Neural cell (in vitro differentiated cells): ENCODE measurements at regions not wholly inside any gene's neighbourhood (a gene's known extent, or its start where the extent isn't known, plus 50 kb on each side); places are given as distances from the start of the nearest gene placed in this dataset.
A peak's percentile ranks its signal among the peaks of the same experiment; 100 is the strongest.

ENCODE experiments used
- H2AFZ ChIP-seq: fragments of 200-600, 300-800 bp; sonication (generic), shearing (Covaris generic); 2 replicates; pipeline ENCODE4 v1.6.0; 2014; ENCODE audit warnings: low read depth, mild to moderate bottlenecking, antibody characterized with exemption, low read length, moderate library complexity
- H3F3A ChIP-seq: fragments of 200-600 bp; shearing (Covaris generic); 2 replicates; pipeline ENCODE4 v1.6.1; 2016; ENCODE audit warnings: mild to moderate bottlenecking, moderate library complexity, mixed read lengths, antibody characterized with exemption, low read length; ENCODE audit not compliant: insufficient read depth, poor library complexity, severe bottlenecking
- H3K27ac ChIP-seq: fragments of 200-600, 300-800 bp; sonication (generic), shearing (Covaris generic); 2 replicates; pipeline ENCODE4 v1.5.1; 2014; ENCODE audit warnings: mild to moderate bottlenecking, low read length, moderate library complexity
- H3K27me3 ChIP-seq: fragments of 300-800, 200-600 bp; sonication (generic), shearing (Covaris generic); 2 replicates; pipeline ENCODE4 v1.6.0; 2014; ENCODE audit warnings: mild to moderate bottlenecking, low read depth, low read length, moderate library complexity; ENCODE audit not compliant: insufficient read depth
- H3K36me3 ChIP-seq: fragments of 300-800, 200-600 bp; sonication (generic), shearing (Covaris generic); 2 replicates; pipeline ENCODE4 v1.5.1; 2014; ENCODE audit warnings: mild to moderate bottlenecking, antibody characterized with exemption, low read length, moderate library complexity; ENCODE audit not compliant: insufficient read depth
- H3K4me2 ChIP-seq: fragments of 300-800, 200-600 bp; sonication (generic), shearing (Covaris generic); 2 replicates; pipeline ENCODE4 v1.6.0; 2014; ENCODE audit warnings: mild to moderate bottlenecking, low read length
- H3K4me3 ChIP-seq: fragments of 300-800, 200-600 bp; sonication (generic), shearing (Covaris generic); 2 replicates; pipeline ENCODE4 v1.5.1; 2014; ENCODE audit warnings: mild to moderate bottlenecking, low read length, moderate library complexity
- H3K79me2 ChIP-seq: fragments of 200-600 bp; shearing (Covaris generic); replicated peaks from 2 replicates; pipeline ENCODE4 v1.6.0; 2014; ENCODE audit warnings: mild to moderate bottlenecking, low read length, moderate library complexity; ENCODE audit not compliant: insufficient read depth
- H3K9ac ChIP-seq: fragments of 300-800, 200-600 bp; sonication (generic), shearing (Covaris generic); 2 replicates; pipeline ENCODE4 v1.6.1; 2016; ENCODE audit warnings: mild to moderate bottlenecking, low read length, mixed read lengths
- H3K9me2 ChIP-seq: fragments of 200-600 bp; shearing (Covaris generic); 2 replicates; pipeline ENCODE4 v1.6.1; 2016; ENCODE audit warnings: mild to moderate bottlenecking, low read length, mixed read lengths; ENCODE audit not compliant: insufficient read depth
- H3K9me3 ChIP-seq: fragments of 200-600, 300-800 bp; sonication (generic), shearing (Covaris generic); 2 replicates; pipeline ENCODE4 v1.6.1; 2016; ENCODE audit warnings: mild to moderate bottlenecking, mixed run types, low read length, moderate library complexity, mixed read lengths
- H4K20me1 ChIP-seq: fragments of 200-600 bp; shearing (Covaris generic); 2 replicates; pipeline ENCODE4 v1.6.1; 2016; ENCODE audit warnings: mild to moderate bottlenecking, mixed run types; ENCODE audit not compliant: insufficient read depth
- EP300 ChIP-seq: fragments of 450-650 bp; conservative IDR thresholded peaks from 2 replicates; pipeline ENCODE4 v1.6.1; 2014; ENCODE audit warnings: antibody characterized with exemption, mild to moderate bottlenecking, moderate library complexity; ENCODE audit not compliant: poor library complexity, severe bottlenecking
- EZH2 ChIP-seq: fragments of 200-600, 300-800 bp; shearing (Covaris generic), sonication (generic); IDR thresholded peaks from 2 replicates; pipeline ENCODE4 v1.6.1; 2014; ENCODE audit warnings: antibody characterized with exemption, low read length, borderline replicate concordance, mild to moderate bottlenecking; ENCODE audit not compliant: insufficient read depth, poor library complexity, severe bottlenecking
- MXI1 ChIP-seq: fragments of 450-650 bp; conservative IDR thresholded peaks from 2 replicates; pipeline ENCODE4 v1.6.1; 2014; ENCODE audit warnings: antibody characterized with exemption, mild to moderate bottlenecking; ENCODE audit not compliant: poor library complexity, severe bottlenecking
- POLR2AphosphoS5 ChIP-seq: IDR thresholded peaks from 2 replicates; pipeline ENCODE4 v1.6.1; 2012
- RAD21 ChIP-seq: fragments of 450-650 bp; conservative IDR thresholded peaks from 2 replicates; pipeline ENCODE4 v1.6.1; 2014; ENCODE audit warnings: antibody characterized with exemption, mild to moderate bottlenecking, moderate library complexity
- SMC3 ChIP-seq: fragments of 450-650 bp; conservative IDR thresholded peaks from 2 replicates; pipeline ENCODE4 v1.6.1; 2014; ENCODE audit warnings: antibody characterized with exemption, mild to moderate bottlenecking, moderate library complexity; ENCODE audit not compliant: poor library complexity
- TAF1 ChIP-seq: IDR thresholded peaks from 2 replicates; pipeline ENCODE4 v1.6.1; 2012; ENCODE audit warnings: low read depth
- TF ChIP-seq, protein P1 (sequence below): fragments of 450-650 bp; IDR thresholded peaks from 2 replicates; pipeline ENCODE4 v1.5.1; 2014; ENCODE audit warnings: antibody characterized with exemption, mild to moderate bottlenecking, moderate library complexity; ENCODE audit not compliant: poor library complexity, severe bottlenecking
- TF ChIP-seq, protein P2 (sequence below): IDR thresholded peaks from 2 replicates; pipeline ENCODE4 v1.6.1; 2012; ENCODE audit warnings: borderline replicate concordance

DNA sequence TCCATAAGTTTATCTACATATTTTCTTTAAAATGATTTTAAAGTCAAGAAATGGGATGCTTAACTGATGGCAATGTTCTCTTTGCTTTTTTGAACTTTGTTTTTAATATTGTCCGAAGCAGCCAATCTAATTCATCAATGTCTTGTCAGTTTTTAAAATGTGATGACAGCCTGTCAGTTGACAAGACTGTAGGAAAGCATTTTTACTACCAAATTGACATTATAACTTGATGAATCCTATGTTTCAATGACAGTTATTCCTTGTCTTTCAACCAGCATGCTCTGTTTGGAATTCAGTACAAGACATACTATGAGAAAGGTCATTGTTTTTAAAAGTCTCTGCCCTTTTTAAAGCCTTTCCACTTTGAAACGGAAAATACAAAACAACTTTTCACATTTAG lies 1073.2 kb downstream of the TMTC2 start:
- Histone ChIP-seq H3K36me3 (no peaks in the 10 kb centered on the region), H3K9me2 (no peaks in the 10 kb centered on the region), H4K20me1 (no peaks in the 10 kb centered on the region), H3K79me2 (no peaks in the 10 kb centered on the region), H3K4me2 (peak overlapping the region; percentile 38), H3K9me3 (no peaks in the 10 kb centered on the region), H3F3A (no peaks in the 10 kb centered on the region), H3K27ac (no peak overlapping the region), H3K4me3 (no peak overlapping the region), H2AFZ (no peak overlapping the region), H3K9ac (no peak overlapping the region), H3K27me3 (no peaks in the 10 kb centered on the region)
- TF ChIP-seq POLR2AphosphoS5 (peak; percentile 88), SMC3 (no peak), MXI1 (no peak), TAF1 (no peak), EP300 (peak; percentile 99), EZH2 (no peak), RAD21 (no peak)
- TF ChIP-seq, protein P1, sequence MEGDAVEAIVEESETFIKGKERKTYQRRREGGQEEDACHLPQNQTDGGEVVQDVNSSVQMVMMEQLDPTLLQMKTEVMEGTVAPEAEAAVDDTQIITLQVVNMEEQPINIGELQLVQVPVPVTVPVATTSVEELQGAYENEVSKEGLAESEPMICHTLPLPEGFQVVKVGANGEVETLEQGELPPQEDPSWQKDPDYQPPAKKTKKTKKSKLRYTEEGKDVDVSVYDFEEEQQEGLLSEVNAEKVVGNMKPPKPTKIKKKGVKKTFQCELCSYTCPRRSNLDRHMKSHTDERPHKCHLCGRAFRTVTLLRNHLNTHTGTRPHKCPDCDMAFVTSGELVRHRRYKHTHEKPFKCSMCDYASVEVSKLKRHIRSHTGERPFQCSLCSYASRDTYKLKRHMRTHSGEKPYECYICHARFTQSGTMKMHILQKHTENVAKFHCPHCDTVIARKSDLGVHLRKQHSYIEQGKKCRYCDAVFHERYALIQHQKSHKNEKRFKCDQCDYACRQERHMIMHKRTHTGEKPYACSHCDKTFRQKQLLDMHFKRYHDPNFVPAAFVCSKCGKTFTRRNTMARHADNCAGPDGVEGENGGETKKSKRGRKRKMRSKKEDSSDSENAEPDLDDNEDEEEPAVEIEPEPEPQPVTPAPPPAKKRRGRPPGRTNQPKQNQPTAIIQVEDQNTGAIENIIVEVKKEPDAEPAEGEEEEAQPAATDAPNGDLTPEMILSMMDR, result no peak
- TF ChIP-seq, protein P2, sequence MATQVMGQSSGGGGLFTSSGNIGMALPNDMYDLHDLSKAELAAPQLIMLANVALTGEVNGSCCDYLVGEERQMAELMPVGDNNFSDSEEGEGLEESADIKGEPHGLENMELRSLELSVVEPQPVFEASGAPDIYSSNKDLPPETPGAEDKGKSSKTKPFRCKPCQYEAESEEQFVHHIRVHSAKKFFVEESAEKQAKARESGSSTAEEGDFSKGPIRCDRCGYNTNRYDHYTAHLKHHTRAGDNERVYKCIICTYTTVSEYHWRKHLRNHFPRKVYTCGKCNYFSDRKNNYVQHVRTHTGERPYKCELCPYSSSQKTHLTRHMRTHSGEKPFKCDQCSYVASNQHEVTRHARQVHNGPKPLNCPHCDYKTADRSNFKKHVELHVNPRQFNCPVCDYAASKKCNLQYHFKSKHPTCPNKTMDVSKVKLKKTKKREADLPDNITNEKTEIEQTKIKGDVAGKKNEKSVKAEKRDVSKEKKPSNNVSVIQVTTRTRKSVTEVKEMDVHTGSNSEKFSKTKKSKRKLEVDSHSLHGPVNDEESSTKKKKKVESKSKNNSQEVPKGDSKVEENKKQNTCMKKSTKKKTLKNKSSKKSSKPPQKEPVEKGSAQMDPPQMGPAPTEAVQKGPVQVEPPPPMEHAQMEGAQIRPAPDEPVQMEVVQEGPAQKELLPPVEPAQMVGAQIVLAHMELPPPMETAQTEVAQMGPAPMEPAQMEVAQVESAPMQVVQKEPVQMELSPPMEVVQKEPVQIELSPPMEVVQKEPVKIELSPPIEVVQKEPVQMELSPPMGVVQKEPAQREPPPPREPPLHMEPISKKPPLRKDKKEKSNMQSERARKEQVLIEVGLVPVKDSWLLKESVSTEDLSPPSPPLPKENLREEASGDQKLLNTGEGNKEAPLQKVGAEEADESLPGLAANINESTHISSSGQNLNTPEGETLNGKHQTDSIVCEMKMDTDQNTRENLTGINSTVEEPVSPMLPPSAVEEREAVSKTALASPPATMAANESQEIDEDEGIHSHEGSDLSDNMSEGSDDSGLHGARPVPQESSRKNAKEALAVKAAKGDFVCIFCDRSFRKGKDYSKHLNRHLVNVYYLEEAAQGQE, result peak; percentile 87

- Histone ChIP-seq H3K36me3 (no peaks in the 10 kb centered on the region), H3K27ac (no peak overlapping the region), H3K9me2 (no peaks in the 10 kb centered on the region), H3K4me2 (no peak overlapping the region), H3K4me3 (no peak overlapping the region), H2AFZ (no peak overlapping the region), H3K9me3 (no peaks in the 10 kb centered on the region), H3F3A (no peaks in the 10 kb centered on the region), H3K9ac (no peak overlapping the region), H4K20me1 (no peaks in the 10 kb centered on the region), H3K79me2 (no peaks in the 10 kb centered on the region), H3K27me3 (no peaks in the 10 kb centered on the region)
- TF ChIP-seq TAF1 (no peak), EP300 (no peak), SMC3 (no peak), MXI1 (no peak), EZH2 (no peak), RAD21 (no peak), POLR2AphosphoS5 (no peak)
- TF ChIP-seq, protein P1, result no peak
- TF ChIP-seq, protein P2, result no peak
These were observed 1072.4 kb downstream of the TMTC2 start for GRCh38 chr12:83758888-83759631.
